Caki2 (cell line): ENCODE measurements at regions not wholly inside any gene's neighbourhood (a gene's known extent, or its start where the extent isn't known, plus 50 kb on each side); places are given as distances from the start of the nearest gene placed in this dataset.

ENCODE experiments used
- DNase-seq: peaks from one replicate; pipeline ENCODE4 v3.0.0-alpha.2; 2015; ENCODE audit warnings: low read depth
- in situ Hi-C: cut with HindIII; loops from 2 replicates; pipeline ENCODE4 v1.10.0; 2016; ENCODE audit warnings: low sequenced_read_pairs, low pct_unique_long_range_greater_than_20kb, mixed read lengths

GRCh38 chr3:124084022-124084881 lies 92.3 kb upstream of the ROPN1 start:
- DNase-seq, result no peak

GRCh38 chr3:124088801-124089200 lies 96.9 kb upstream of the ROPN1 start:
- no peak for DNase-seq
- in situ Hi-C loops, result no loop called here

More at GRCh38 chr3:124084022-124084881, 92.3 kb upstream of the ROPN1 start:
- in situ Hi-C loops, result no loop called here

- no peak for DNase-seq
- in situ Hi-C loops, result no loop called here
Observed at GRCh38 chr3:124089214-124089613, 97.3 kb upstream of the ROPN1 start.

- DNase-seq, result no peak
Observed at GRCh38 chr3:124091716-124092115, 99.8 kb upstream of the ROPN1 start.

GRCh38 chr3:124092811-124093210 lies 100.9 kb upstream of the ROPN1 start:
- in situ Hi-C loops, result no loop called here

More at GRCh38 chr3:124091716-124092115, 99.8 kb upstream of the ROPN1 start:
- in situ Hi-C loops, result no loop called here

GRCh38 chr3:124094496-124094895 lies 102.6 kb upstream of the ROPN1 start:
- in situ Hi-C loops, result no loop called here
- no peak for DNase-seq

More at GRCh38 chr3:124092811-124093210, 100.9 kb upstream of the ROPN1 start:
- DNase-seq, result no peak

- DNase-seq, result no peak
- in situ Hi-C loops, result no loop called here
Observed at GRCh38 chr3:124097362-124098131, 105.6 kb upstream of the ROPN1 start.

GRCh38 chr3:124101643-124102042 lies 109.7 kb upstream of the ROPN1 start:
- in situ Hi-C loops, result no loop called here

GRCh38 chr3:124107104-124107890 lies 115.4 kb upstream of the ROPN1 start:
- in situ Hi-C loops, result no loop called here

More at GRCh38 chr3:124101643-124102042, 109.7 kb upstream of the ROPN1 start:
- DNase-seq, result no peak

GRCh38 chr3:124108446-124108845 lies 116.5 kb upstream of the ROPN1 start:
- in situ Hi-C loops, result no loop called here

More at GRCh38 chr3:124107104-124107890, 115.4 kb upstream of the ROPN1 start:
- DNase-seq, result no peak

GRCh38 chr3:124113485-124113884 lies 121.6 kb upstream of the ROPN1 start:
- in situ Hi-C loops, result no loop called here
- DNase-seq, result no peak

More at GRCh38 chr3:124108446-124108845, 116.5 kb upstream of the ROPN1 start:
- no peak for DNase-seq

- in situ Hi-C loops, result no loop called here
- DNase-seq, result no peak
Observed at GRCh38 chr3:124115279-124115678, 123.4 kb upstream of the ROPN1 start.

- DNase-seq, result no peak
- in situ Hi-C loops, result no loop called here
Observed at GRCh38 chr3:124115956-124116355, 124.0 kb upstream of the ROPN1 start.

GRCh38 chr3:124116906-124117305 lies 125.0 kb upstream of the ROPN1 start:
- in situ Hi-C loops, result no loop called here
- DNase-seq, result no peak

- in situ Hi-C loops, result no loop called here
- no peak for DNase-seq
Observed at GRCh38 chr3:124117486-124117885, 125.6 kb upstream of the ROPN1 start.

- in situ Hi-C loops, result no loop called here
Observed at GRCh38 chr3:124118397-124118796, 126.5 kb upstream of the ROPN1 start.

GRCh38 chr3:124119056-124119716 lies 127.3 kb upstream of the ROPN1 start:
- no peak for DNase-seq
- in situ Hi-C loops, result no loop called here

More at GRCh38 chr3:124118397-124118796, 126.5 kb upstream of the ROPN1 start:
- DNase-seq, result no peak
